A549 (cell line): ENCODE measurements at regions not wholly inside any gene's neighbourhood (a gene's known extent, or its start where the extent isn't known, plus 50 kb on each side); places are given as distances from the start of the nearest gene placed in this dataset.
"Not testable (repeated sequence)": the region's sequence is repeated elsewhere in the genome, so short reads cannot be mapped to it uniquely, and the experiment has no call there.

Experiments used
- ATAC-seq, 2 experiments: fragments of 200-7000 bp in 1 of 2; fragments of >200 bp in 1 of 2; cut with Nextera tagmentation in 1 of 2; cut with Tn5 transposase in 1 of 2; 3 replicates each; pipeline versions ENCODE4 v1.8.0 to v1.9.1; 2018 to 2020; ENCODE audit warnings: mild to moderate bottlenecking in 1 of 2, moderate library complexity in 1 of 2
- CTCF ChIA-PET: fragments of 300-600 bp; sonication (Branson Sonifier 250); formaldehyde crosslinking; extraction: SDS; loops from one replicate; lab custom pipeline; 2021; ENCODE audit warnings: antibody characterized with exemption, inconsistent platforms; lab: Yijun Ruan, JAX
- POLR2A ChIA-PET: fragments of 350-600 bp; formaldehyde crosslinking; extraction: SDS; loops from one replicate; lab custom pipeline; 2021; ENCODE audit warnings: antibody characterized with exemption, inconsistent platforms; lab: Yijun Ruan, JAX
- DNase-seq, 2 experiments: peaks; one replicate each; pipeline versions ENCODE4 v3.0.0 to v3.0.0-alpha.2; 2011 to 2016; ENCODE audit warnings: low read depth in 1 of 2, low spot score in 1 of 2
- FAIRE-seq: peaks from 2 replicates; lab custom pipeline; 2011; peaks lifted over from hg19 to GRCh38; lab: Jason Lieb, UNC
- H3K27ac ChIP-seq, 2 experiments: fragments of >200 bp; sonication (Bioruptor Twin); formaldehyde crosslinking; 3 replicates each; pipeline ENCODE4 v1.5.1; 2016 to 2017
- H3K4me1 ChIP-seq: fragments of >200 bp; sonication (Bioruptor Twin); formaldehyde crosslinking; 3 replicates; pipeline ENCODE4 v1.6.1; 2016
- H3K4me2 ChIP-seq: fragments of >200 bp; sonication (Bioruptor Twin); formaldehyde crosslinking; 3 replicates; pipeline ENCODE4 v1.6.1; 2016
- H3K4me3 ChIP-seq: fragments of >200 bp; sonication (Bioruptor Twin); formaldehyde crosslinking; 3 replicates; pipeline ENCODE4 v1.5.1; 2016
- H3K9me3 ChIP-seq: fragments of >200 bp; sonication (Bioruptor Twin); formaldehyde crosslinking; 3 replicates; pipeline ENCODE4 v1.6.1; 2016
- CHD4 ChIP-seq: fragments of 200-600 bp; sonication (generic); IDR thresholded peaks from 2 replicates; pipeline ENCODE4 v1.6.1; 2016; ENCODE audit warnings: antibody characterized with exemption, mild to moderate bottlenecking, borderline replicate concordance
- EP300 ChIP-seq, 2 experiments: fragments of >200 bp; sonication (Bioruptor Twin); formaldehyde crosslinking; IDR thresholded peaks; 2 replicates in 1 of 2; 3 replicates in 1 of 2; pipeline ENCODE4 v1.6.1; 2016 to 2017
- HDAC2 ChIP-seq: fragments of 200-600 bp; sonication (generic); IDR thresholded peaks from 2 replicates; pipeline ENCODE4 v1.6.1; 2016
- HOXB13 ChIP-seq: fragments of 250-450 bp; sonication (Bioruptor Pico); IDR thresholded peaks from 2 replicates; pipeline ENCODE4 v1.5.0; 2020; ENCODE audit warnings: low read depth, mild to moderate bottlenecking, moderate library complexity
- KDM5A ChIP-seq: fragments of 200-600 bp; sonication (generic); IDR thresholded peaks from 2 replicates; pipeline ENCODE4 v1.6.1; 2016; ENCODE audit warnings: antibody characterized with exemption, mild to moderate bottlenecking
- MAFK ChIP-seq: fragments of 450-650 bp; IDR thresholded peaks from 2 replicates; pipeline ENCODE4 v1.6.1; 2014; ENCODE audit not compliant: partially characterized antibody
- MAZ ChIP-seq: fragments of 150-350 bp; IDR thresholded peaks from 2 replicates; pipeline ENCODE4 v1.6.1; 2014; ENCODE audit warnings: antibody characterized with exemption, low read depth, low read length, borderline replicate concordance
- NR3C1 ChIP-seq: fragments of >200 bp; sonication (Bioruptor Twin); formaldehyde crosslinking; IDR thresholded peaks from 3 replicates; pipeline ENCODE4 v1.6.1; 2017
- POLR2A ChIP-seq: IDR thresholded peaks from 2 replicates; pipeline ENCODE4 v1.6.1; 2012; ENCODE audit warnings: mild to moderate bottlenecking, low read length
- RAD21 ChIP-seq, 2 experiments: fragments of >200 bp in 1 of 2; sonication (Bioruptor Twin) in 1 of 2; formaldehyde crosslinking in 1 of 2; IDR thresholded peaks in 1 of 2; conservative IDR thresholded peaks in 1 of 2; 2 replicates in 1 of 2; 3 replicates in 1 of 2; pipeline ENCODE4 v1.6.1; 2012 to 2018; ENCODE audit warnings: inconsistent platforms in 1 of 2
- RARB ChIP-seq: fragments of 250-450 bp; sonication (Bioruptor Pico); IDR thresholded peaks from 2 replicates; pipeline ENCODE4 v1.8.0; 2021; ENCODE audit warnings: mild to moderate bottlenecking, moderate library complexity
- ZC3H11A ChIP-seq: fragments of 450-650 bp; IDR thresholded peaks from 2 replicates; pipeline ENCODE4 v1.6.1; 2014; ENCODE audit warnings: antibody characterized with exemption, mild to moderate bottlenecking
- ZFP36 ChIP-seq: fragments of 450-650 bp; IDR thresholded peaks from 2 replicates; pipeline ENCODE4 v1.6.1; 2014; ENCODE audit warnings: borderline replicate concordance; ENCODE audit not compliant: partially characterized antibody
- WGBS: methylation state at CpG from one replicate; pipeline ENCODE4 v1.1.6; 2017; ENCODE audit errors: missing lambda C conversion rate; 5-methylcytosine and 5-hydroxymethylcytosine counted together
- TF ChIP-seq, protein P1 (sequence below): fragments of 200-600 bp; sonication (generic); IDR thresholded peaks from 2 replicates; pipeline ENCODE4 v1.6.1; 2016; ENCODE audit warnings: antibody characterized with exemption, mild to moderate bottlenecking, moderate library complexity
- TF ChIP-seq, protein P2 (sequence below): IDR thresholded peaks from 2 replicates; pipeline ENCODE4 v1.6.1; 2012

GRCh38 chr15:30816430-30816829 lies 87.3 kb upstream of the FAN1 start (continued):
- TF ChIP-seq, protein P1, sequence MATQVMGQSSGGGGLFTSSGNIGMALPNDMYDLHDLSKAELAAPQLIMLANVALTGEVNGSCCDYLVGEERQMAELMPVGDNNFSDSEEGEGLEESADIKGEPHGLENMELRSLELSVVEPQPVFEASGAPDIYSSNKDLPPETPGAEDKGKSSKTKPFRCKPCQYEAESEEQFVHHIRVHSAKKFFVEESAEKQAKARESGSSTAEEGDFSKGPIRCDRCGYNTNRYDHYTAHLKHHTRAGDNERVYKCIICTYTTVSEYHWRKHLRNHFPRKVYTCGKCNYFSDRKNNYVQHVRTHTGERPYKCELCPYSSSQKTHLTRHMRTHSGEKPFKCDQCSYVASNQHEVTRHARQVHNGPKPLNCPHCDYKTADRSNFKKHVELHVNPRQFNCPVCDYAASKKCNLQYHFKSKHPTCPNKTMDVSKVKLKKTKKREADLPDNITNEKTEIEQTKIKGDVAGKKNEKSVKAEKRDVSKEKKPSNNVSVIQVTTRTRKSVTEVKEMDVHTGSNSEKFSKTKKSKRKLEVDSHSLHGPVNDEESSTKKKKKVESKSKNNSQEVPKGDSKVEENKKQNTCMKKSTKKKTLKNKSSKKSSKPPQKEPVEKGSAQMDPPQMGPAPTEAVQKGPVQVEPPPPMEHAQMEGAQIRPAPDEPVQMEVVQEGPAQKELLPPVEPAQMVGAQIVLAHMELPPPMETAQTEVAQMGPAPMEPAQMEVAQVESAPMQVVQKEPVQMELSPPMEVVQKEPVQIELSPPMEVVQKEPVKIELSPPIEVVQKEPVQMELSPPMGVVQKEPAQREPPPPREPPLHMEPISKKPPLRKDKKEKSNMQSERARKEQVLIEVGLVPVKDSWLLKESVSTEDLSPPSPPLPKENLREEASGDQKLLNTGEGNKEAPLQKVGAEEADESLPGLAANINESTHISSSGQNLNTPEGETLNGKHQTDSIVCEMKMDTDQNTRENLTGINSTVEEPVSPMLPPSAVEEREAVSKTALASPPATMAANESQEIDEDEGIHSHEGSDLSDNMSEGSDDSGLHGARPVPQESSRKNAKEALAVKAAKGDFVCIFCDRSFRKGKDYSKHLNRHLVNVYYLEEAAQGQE = no peak

GRCh38 chr15:30823068-30823813 lies 80.5 kb upstream of the FAN1 start:
- POLR2A ChIA-PET, H3K27ac ChIP-seq, FAIRE-seq, H3K4me3 ChIP-seq, H3K4me2 ChIP-seq, H3K4me1 ChIP-seq, H3K9me3 ChIP-seq, ATAC-seq, CTCF ChIA-PET, DNase-seq: not testable (repeated sequence)
- peak; percentile 52 for TF ChIP-seq MAFK
- 91% methylated on average over 15 of the region's 15 CpGs for whole genome bisulfite sequencing

- ATAC-seq (no peak), DNase-seq (no peak), FAIRE-seq (no peak)
- POLR2A ChIA-PET = no interaction called here
- Histone ChIP-seq H3K9me3 (no peaks in the 10 kb centered on the region), H3K27ac (no peak overlapping the region), H3K4me2 (no peak overlapping the region), H3K4me1 (peaks cover 13% of the 10 kb centered on the region), H3K4me3 (no peak overlapping the region)
- 81% methylated on average over 14 of the region's 14 CpGs for WGBS
- TF ChIP-seq, protein P2, sequence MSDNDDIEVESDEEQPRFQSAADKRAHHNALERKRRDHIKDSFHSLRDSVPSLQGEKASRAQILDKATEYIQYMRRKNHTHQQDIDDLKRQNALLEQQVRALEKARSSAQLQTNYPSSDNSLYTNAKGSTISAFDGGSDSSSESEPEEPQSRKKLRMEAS = no peak
- TF ChIP-seq HOXB13 (CRISPR knock-in tag) (no peak), HDAC2 (no peak), ZC3H11A (no peak), MAFK (no peak), KDM5A (no peak), ZFP36 (no peak), CHD4 (no peak), MAZ (no peak), RAD21 (conservative IDR thresholded peaks at IDR 0.05 in 1 of 2, IDR thresholded peaks at IDR 0.05 in 1 of 2) (no peak), POLR2A (no peak), NR3C1 (no peak), EP300 (IDR thresholded peaks at IDR 0.05) (no peak)
- CTCF ChIA-PET = no interaction called here
Measured at GRCh38 chr15:30824518-30825195, 79.1 kb upstream of the FAN1 start.

- H3K9me3 ChIP-seq = no peaks in the 10 kb centered on the region
- H3K4me2 ChIP-seq = peak overlapping the region; percentile 67
- peak overlapping the region; percentile 31 to 32; a peak in 3 of 6 replicates for H3K27ac ChIP-seq
- H3K4me3 ChIP-seq = no peak overlapping the region
- DNase-seq (peak in 1 of 2 experiments; percentile 29), FAIRE-seq (no peak), ATAC-seq (peak; percentile 63 to 69)
- WGBS = 82% methylated on average over 10 of the region's 10 CpGs
- CTCF ChIA-PET = interaction anchor here (1.3 to 1.8 kb wide), 5 partner anchors 31 to 302 kb away, joined by 3 to 8 read pairs (median 3); no protein-coding TSS in a partner anchor
- peaks cover 13% of the 10 kb centered on the region for H3K4me1 ChIP-seq
- TF ChIP-seq RARB (CRISPR knock-in tag) = no peak
- POLR2A ChIA-PET = no interaction called here
Measured at GRCh38 chr15:30827625-30828303, 76.0 kb upstream of the FAN1 start.
